SK-N-MC (cell line): ENCODE measurements at regions not wholly inside any gene's neighbourhood (a gene's known extent, or its start where the extent isn't known, plus 50 kb on each side); places are given as distances from the start of the nearest gene placed in this dataset.

Source experiments
- EZH2 ChIP-seq: fragments of 200-600 bp; sonication (generic); IDR thresholded peaks from one replicate; pipeline ENCODE4 v1.6.1; 2017; ENCODE audit warnings: antibody characterized with exemption
- POLR2AphosphoS5 ChIP-seq: IDR thresholded peaks from 2 replicates; pipeline ENCODE4 v1.6.1; 2012; ENCODE audit warnings: mild to moderate bottlenecking, low read depth, low read length, borderline replicate concordance

- TF ChIP-seq EZH2 (no peak), POLR2AphosphoS5 (no peak)
These were observed 599.9 kb downstream of the SEMA5A start for GRCh38 chr5:8945972-8946371.
